SK-N-SH treated with all-trans-retinoic acid at 6 μM for 48 hours (cell line): ENCODE measurements at regions not wholly inside any gene's neighbourhood (a gene's known extent, or its start where the extent isn't known, plus 50 kb on each side); places are given as distances from the start of the nearest gene placed in this dataset.
"Not testable (repeated sequence)": the region's sequence is repeated elsewhere in the genome, so short reads cannot be mapped to it uniquely, and the experiment has no call there.

ENCODE experiments used
- ARNTL ChIP-seq: fragments of 450-650 bp; formaldehyde crosslinking; IDR thresholded peaks from 2 replicates; pipeline ENCODE4 v1.5.0; 2020; ENCODE audit warnings: low read depth, mild to moderate bottlenecking, moderate library complexity, borderline replicate concordance
- BACH2 ChIP-seq: fragments of 250-450 bp; sonication (Bioruptor Pico); IDR thresholded peaks from 2 replicates; pipeline ENCODE4 v1.9.0; 2021; ENCODE audit warnings: mild to moderate bottlenecking, borderline replicate concordance
- GLIS3 ChIP-seq: fragments of 250-450 bp; sonication (Bioruptor Pico); IDR thresholded peaks from 2 replicates; pipeline ENCODE4 v1.5.0; 2020; ENCODE audit warnings: mild to moderate bottlenecking, moderate library complexity
- PATZ1 ChIP-seq: fragments of 250-450 bp; sonication (Bioruptor Pico); IDR thresholded peaks from 2 replicates; pipeline ENCODE4 v1.8.0; 2020; ENCODE audit warnings: mild to moderate bottlenecking, moderate library complexity, borderline replicate concordance
- RARB ChIP-seq: fragments of 250-450 bp; sonication (Bioruptor Pico); IDR thresholded peaks from 2 replicates; pipeline ENCODE4 v1.8.0; 2021; ENCODE audit warnings: mild to moderate bottlenecking, moderate library complexity
- SNAI2 ChIP-seq: fragments of 250-450 bp; sonication (Bioruptor Pico); IDR thresholded peaks from 2 replicates; pipeline ENCODE4 v1.5.0; 2020; ENCODE audit warnings: mild to moderate bottlenecking, moderate library complexity
- ZFP30 ChIP-seq: fragments of 450-650 bp; formaldehyde crosslinking; IDR thresholded peaks from 2 replicates; pipeline ENCODE4 v1.5.0; 2022; ENCODE audit warnings: mild to moderate bottlenecking, moderate library complexity
- ZNF565 ChIP-seq: fragments of 450-650 bp; formaldehyde crosslinking; conservative IDR thresholded peaks from 2 replicates; pipeline ENCODE4 v1.5.0; 2020; ENCODE audit warnings: low read depth, mild to moderate bottlenecking, moderate library complexity
- ZNF70 ChIP-seq: fragments of 450-650 bp; formaldehyde crosslinking; IDR thresholded peaks from 2 replicates; pipeline ENCODE4 v1.5.0; 2020; ENCODE audit warnings: mild to moderate bottlenecking, moderate library complexity
- TF ChIP-seq, protein P1 (sequence below): fragments of 250-450 bp; sonication (Bioruptor Pico); IDR thresholded peaks from 2 replicates; pipeline ENCODE4 v1.5.0; 2020; ENCODE audit warnings: mild to moderate bottlenecking, moderate library complexity
- TF ChIP-seq, protein P2 (sequence below): fragments of 250-450 bp; sonication (Bioruptor Pico); IDR thresholded peaks from 2 replicates; pipeline ENCODE4 v1.5.1; 2020; ENCODE audit warnings: low read depth, mild to moderate bottlenecking, moderate library complexity

DNA sequence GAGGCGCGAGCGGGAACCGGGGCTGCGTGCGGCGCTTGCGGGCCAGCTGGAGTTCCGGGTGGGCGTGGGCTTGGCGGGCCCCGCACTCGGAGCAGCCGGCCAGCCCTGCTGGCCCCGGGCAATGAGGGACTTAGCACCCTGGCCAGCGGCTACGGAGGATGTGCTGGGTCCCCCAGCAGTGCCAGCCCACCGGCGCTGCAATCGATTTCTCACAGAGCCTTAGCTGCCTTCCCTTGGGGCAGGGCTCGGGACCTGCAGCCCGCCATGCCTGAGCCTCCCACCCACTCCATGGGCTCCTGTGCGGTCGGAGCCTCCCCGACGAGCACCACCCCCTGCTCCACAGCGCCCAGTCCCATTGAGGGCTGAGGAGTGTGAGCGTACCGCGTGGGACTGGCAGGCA lies 61.8 kb upstream of the MITF start:
- TF ChIP-seq ZNF70 (CRISPR knock-in tag); SNAI2 (CRISPR knock-in tag); PATZ1; ZNF565; ZFP30 (CRISPR knock-in tag); BACH2 (CRISPR knock-in tag); RARB (CRISPR knock-in tag); ARNTL (CRISPR knock-in tag); GLIS3 (CRISPR knock-in tag): not testable (repeated sequence)
- TF ChIP-seq, protein P1, sequence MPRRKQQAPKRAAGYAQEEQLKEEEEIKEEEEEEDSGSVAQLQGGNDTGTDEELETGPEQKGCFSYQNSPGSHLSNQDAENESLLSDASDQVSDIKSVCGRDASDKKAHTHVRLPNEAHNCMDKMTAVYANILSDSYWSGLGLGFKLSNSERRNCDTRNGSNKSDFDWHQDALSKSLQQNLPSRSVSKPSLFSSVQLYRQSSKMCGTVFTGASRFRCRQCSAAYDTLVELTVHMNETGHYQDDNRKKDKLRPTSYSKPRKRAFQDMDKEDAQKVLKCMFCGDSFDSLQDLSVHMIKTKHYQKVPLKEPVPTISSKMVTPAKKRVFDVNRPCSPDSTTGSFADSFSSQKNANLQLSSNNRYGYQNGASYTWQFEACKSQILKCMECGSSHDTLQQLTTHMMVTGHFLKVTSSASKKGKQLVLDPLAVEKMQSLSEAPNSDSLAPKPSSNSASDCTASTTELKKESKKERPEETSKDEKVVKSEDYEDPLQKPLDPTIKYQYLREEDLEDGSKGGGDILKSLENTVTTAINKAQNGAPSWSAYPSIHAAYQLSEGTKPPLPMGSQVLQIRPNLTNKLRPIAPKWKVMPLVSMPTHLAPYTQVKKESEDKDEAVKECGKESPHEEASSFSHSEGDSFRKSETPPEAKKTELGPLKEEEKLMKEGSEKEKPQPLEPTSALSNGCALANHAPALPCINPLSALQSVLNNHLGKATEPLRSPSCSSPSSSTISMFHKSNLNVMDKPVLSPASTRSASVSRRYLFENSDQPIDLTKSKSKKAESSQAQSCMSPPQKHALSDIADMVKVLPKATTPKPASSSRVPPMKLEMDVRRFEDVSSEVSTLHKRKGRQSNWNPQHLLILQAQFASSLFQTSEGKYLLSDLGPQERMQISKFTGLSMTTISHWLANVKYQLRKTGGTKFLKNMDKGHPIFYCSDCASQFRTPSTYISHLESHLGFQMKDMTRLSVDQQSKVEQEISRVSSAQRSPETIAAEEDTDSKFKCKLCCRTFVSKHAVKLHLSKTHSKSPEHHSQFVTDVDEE (CRISPR knock-in tag): not testable (repeated sequence)
- TF ChIP-seq, protein P2, sequence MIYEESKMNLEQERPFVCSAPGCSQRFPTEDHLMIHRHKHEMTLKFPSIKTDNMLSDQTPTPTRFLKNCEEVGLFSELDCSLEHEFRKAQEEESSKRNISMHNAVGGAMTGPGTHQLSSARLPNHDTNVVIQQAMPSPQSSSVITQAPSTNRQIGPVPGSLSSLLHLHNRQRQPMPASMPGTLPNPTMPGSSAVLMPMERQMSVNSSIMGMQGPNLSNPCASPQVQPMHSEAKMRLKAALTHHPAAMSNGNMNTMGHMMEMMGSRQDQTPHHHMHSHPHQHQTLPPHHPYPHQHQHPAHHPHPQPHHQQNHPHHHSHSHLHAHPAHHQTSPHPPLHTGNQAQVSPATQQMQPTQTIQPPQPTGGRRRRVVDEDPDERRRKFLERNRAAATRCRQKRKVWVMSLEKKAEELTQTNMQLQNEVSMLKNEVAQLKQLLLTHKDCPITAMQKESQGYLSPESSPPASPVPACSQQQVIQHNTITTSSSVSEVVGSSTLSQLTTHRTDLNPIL: not testable (repeated sequence)
